GM23338 (cell line): ENCODE measurements at regions not wholly inside any gene's neighbourhood (a gene's known extent, or its start where the extent isn't known, plus 50 kb on each side); places are given as distances from the start of the nearest gene placed in this dataset.

Experiments
- ATAC-seq: fragments of 200-7000 bp; cut with Tn5 transposase; 3 replicates; pipeline ENCODE4 v1.9.1; 2020
- DNase-seq: peaks from one replicate; pipeline ENCODE4 v3.0.0-alpha.2; 2015; ENCODE audit warnings: low spot score
- H2AFZ ChIP-seq: fragments of 200-600 bp; sonication (generic); 2 replicates; pipeline ENCODE4 v1.8.0; 2016; ENCODE audit warnings: antibody characterized with exemption, mild to moderate bottlenecking, moderate library complexity
- H3F3A ChIP-seq: fragments of 200-600 bp; sonication (generic); replicated peaks from 2 replicates; pipeline ENCODE4 v1.8.0; 2017; ENCODE audit warnings: antibody characterized with exemption, mixed run types, low read depth
- H3K27ac ChIP-seq: fragments of 200-600 bp; sonication (generic); 2 replicates; pipeline ENCODE4 v1.6.1; 2016; ENCODE audit warnings: low read depth
- H3K27me3 ChIP-seq: fragments of 200-600 bp; sonication (generic); 2 replicates; pipeline ENCODE4 v1.8.0; 2016; ENCODE audit warnings: mild to moderate bottlenecking, mixed run types, moderate library complexity; ENCODE audit not compliant: insufficient read depth
- H3K36me3 ChIP-seq: fragments of 200-600 bp; sonication (generic); 2 replicates; pipeline ENCODE4 v1.8.0; 2016; ENCODE audit warnings: mild to moderate bottlenecking; ENCODE audit not compliant: insufficient read depth
- H3K4me1 ChIP-seq: fragments of 200-600 bp; sonication (generic); 2 replicates; pipeline ENCODE4 v1.8.0; 2016; ENCODE audit warnings: mild to moderate bottlenecking, moderate library complexity; ENCODE audit not compliant: insufficient read depth
- H3K4me2 ChIP-seq: fragments of 200-600 bp; sonication (generic); 2 replicates; pipeline ENCODE4 v1.7.1; 2017; ENCODE audit warnings: mixed run types
- H3K4me3 ChIP-seq: fragments of 200-600 bp; sonication (generic); 2 replicates; pipeline ENCODE4 v1.6.1; 2016; ENCODE audit warnings: mixed run types
- H3K79me2 ChIP-seq: fragments of 200-600 bp; sonication (generic); replicated peaks from 2 replicates; pipeline ENCODE4 v1.8.0; 2017; ENCODE audit warnings: mild to moderate bottlenecking; ENCODE audit not compliant: insufficient read depth
- H3K9me2 ChIP-seq: fragments of 200-600 bp; sonication (generic); 2 replicates; pipeline ENCODE4 v1.8.0; 2017; ENCODE audit not compliant: insufficient read depth
- H4K20me1 ChIP-seq: fragments of 200-600 bp; sonication (generic); replicated peaks from 2 replicates; pipeline ENCODE4 v1.8.0; 2017; ENCODE audit warnings: mild to moderate bottlenecking; ENCODE audit not compliant: insufficient read depth
- H3K27ac Mint-ChIP-seq: 2 replicates; pipeline ENCODE4 v1.8.0; 2020; ENCODE audit warnings: inconsistent platforms, mild to moderate bottlenecking, moderate library complexity, mixed read lengths
- H3K27me3 Mint-ChIP-seq: 3 replicates; pipeline ENCODE4 v1.8.0; 2022; ENCODE audit warnings: low read depth, mild to moderate bottlenecking, moderate library complexity, mixed read lengths, inconsistent platforms; ENCODE audit not compliant: insufficient read depth, poor library complexity
- H3K36me3 Mint-ChIP-seq: 3 replicates; pipeline ENCODE4 v1.8.0; 2021; ENCODE audit warnings: low read depth, mild to moderate bottlenecking, inconsistent platforms, moderate library complexity, mixed read lengths
- H3K4me1 Mint-ChIP-seq: 3 replicates; pipeline ENCODE4 v1.8.0; 2020; ENCODE audit warnings: mild to moderate bottlenecking, inconsistent platforms, mixed read lengths
- H3K4me3 Mint-ChIP-seq: 3 replicates; pipeline ENCODE4 v1.8.0; 2021; ENCODE audit warnings: moderate library complexity, mild to moderate bottlenecking, inconsistent platforms, mixed read lengths
- H3K9me3 Mint-ChIP-seq: 3 replicates; pipeline ENCODE4 v1.8.0; 2020; ENCODE audit warnings: moderate library complexity, mild to moderate bottlenecking, inconsistent platforms, mixed read lengths
- CREB1 ChIP-seq: fragments of 250-450 bp; sonication (Bioruptor Pico); IDR thresholded peaks from 2 replicates; pipeline ENCODE4 v1.5.0; 2020; ENCODE audit warnings: low read depth, mild to moderate bottlenecking, moderate library complexity
- CTCF ChIP-seq, 2 experiments: fragments of 200-600 bp in 1 of 2; sonication (generic) in 1 of 2; conservative IDR thresholded peaks; 2 replicates each; pipeline versions ENCODE4 v1.5.1 to v1.6.1; 2016 to 2017; ENCODE audit warnings: antibody characterized with exemption in 2 of 2, low read depth in 2 of 2, mild to moderate bottlenecking in 2 of 2, moderate library complexity in 1 of 2
- EZH2 ChIP-seq: fragments of 200-600 bp; sonication (generic); IDR thresholded peaks from one replicate; pipeline ENCODE4 v1.8.0; 2017; ENCODE audit warnings: antibody characterized with exemption, mild to moderate bottlenecking, low read depth; ENCODE audit not compliant: unreplicated experiment
- EZH2phosphoT487 ChIP-seq: fragments of 200-600 bp; sonication (generic); IDR thresholded peaks from one replicate; pipeline ENCODE4 v1.8.1; 2018; ENCODE audit warnings: antibody characterized with exemption; ENCODE audit not compliant: unreplicated experiment
- JUNB ChIP-seq: IDR thresholded peaks from one replicate; pipeline ENCODE4 v1.6.1; 2016; ENCODE audit warnings: antibody characterized with exemption; ENCODE audit not compliant: unreplicated experiment
- NANOG ChIP-seq: IDR thresholded peaks from 2 replicates; pipeline ENCODE4 v1.6.1; 2016; ENCODE audit warnings: antibody characterized with exemption, borderline replicate concordance
- POLR2AphosphoS5 ChIP-seq: IDR thresholded peaks from 2 replicates; pipeline ENCODE4 v1.6.1; 2016; ENCODE audit warnings: antibody characterized with exemption, low read depth
- STAT1 ChIP-seq: IDR thresholded peaks from one replicate; pipeline ENCODE4 v1.6.1; 2016; ENCODE audit warnings: antibody characterized with exemption; ENCODE audit not compliant: unreplicated experiment
- ZNF114 ChIP-seq: fragments of 250-450 bp; sonication (Bioruptor Pico); IDR thresholded peaks from 2 replicates; pipeline ENCODE4 v1.5.0; 2020; ENCODE audit warnings: mild to moderate bottlenecking, moderate library complexity
- ZNF331 ChIP-seq: fragments of 250-450 bp; sonication (Bioruptor Pico); IDR thresholded peaks from 2 replicates; pipeline ENCODE4 v1.5.0; 2020; ENCODE audit warnings: low read depth, mild to moderate bottlenecking, moderate library complexity
- TF ChIP-seq, protein P1 (sequence below): IDR thresholded peaks from one replicate; pipeline ENCODE4 v1.6.1; 2018; ENCODE audit warnings: antibody characterized with exemption; ENCODE audit not compliant: unreplicated experiment

- no peak for TF ChIP-seq JUNB
- TF ChIP-seq EZH2 = no peak
- no peak for TF ChIP-seq NANOG
Measured at GRCh38 chr2:48860380-48860779, 104.9 kb upstream of the LHCGR start (continued).

- Mint-ChIP-seq H3K9me3 (no peaks in the 10 kb centered on the region), H3K27ac (no peak overlapping the region), H3K36me3 (no peaks in the 10 kb centered on the region), H3K4me1 (no peaks in the 10 kb centered on the region), H3K27me3 (no peaks in the 10 kb centered on the region), H3K4me3 (no peak overlapping the region)
- Histone ChIP-seq H3K9me2 (peaks cover 5% of the 10 kb centered on the region; the same call in 1 of the 2 replicates), H3F3A (no peaks in the 10 kb centered on the region), H3K27ac (no peak overlapping the region), H3K4me3 (no peak overlapping the region), H3K4me2 (no peak overlapping the region), H3K4me1 (no peaks in the 10 kb centered on the region), H3K27me3 (no peaks in the 10 kb centered on the region), H3K79me2 (no peaks in the 10 kb centered on the region), H4K20me1 (no peaks in the 10 kb centered on the region), H2AFZ (no peak overlapping the region; the same call in 1 of the 2 replicates), H3K36me3 (no peaks in the 10 kb centered on the region)
- no peak for TF ChIP-seq ZNF114
- TF ChIP-seq CREB1 (CRISPR knock-in tag) = no peak
- TF ChIP-seq NANOG = no peak
- TF ChIP-seq, protein P1, sequence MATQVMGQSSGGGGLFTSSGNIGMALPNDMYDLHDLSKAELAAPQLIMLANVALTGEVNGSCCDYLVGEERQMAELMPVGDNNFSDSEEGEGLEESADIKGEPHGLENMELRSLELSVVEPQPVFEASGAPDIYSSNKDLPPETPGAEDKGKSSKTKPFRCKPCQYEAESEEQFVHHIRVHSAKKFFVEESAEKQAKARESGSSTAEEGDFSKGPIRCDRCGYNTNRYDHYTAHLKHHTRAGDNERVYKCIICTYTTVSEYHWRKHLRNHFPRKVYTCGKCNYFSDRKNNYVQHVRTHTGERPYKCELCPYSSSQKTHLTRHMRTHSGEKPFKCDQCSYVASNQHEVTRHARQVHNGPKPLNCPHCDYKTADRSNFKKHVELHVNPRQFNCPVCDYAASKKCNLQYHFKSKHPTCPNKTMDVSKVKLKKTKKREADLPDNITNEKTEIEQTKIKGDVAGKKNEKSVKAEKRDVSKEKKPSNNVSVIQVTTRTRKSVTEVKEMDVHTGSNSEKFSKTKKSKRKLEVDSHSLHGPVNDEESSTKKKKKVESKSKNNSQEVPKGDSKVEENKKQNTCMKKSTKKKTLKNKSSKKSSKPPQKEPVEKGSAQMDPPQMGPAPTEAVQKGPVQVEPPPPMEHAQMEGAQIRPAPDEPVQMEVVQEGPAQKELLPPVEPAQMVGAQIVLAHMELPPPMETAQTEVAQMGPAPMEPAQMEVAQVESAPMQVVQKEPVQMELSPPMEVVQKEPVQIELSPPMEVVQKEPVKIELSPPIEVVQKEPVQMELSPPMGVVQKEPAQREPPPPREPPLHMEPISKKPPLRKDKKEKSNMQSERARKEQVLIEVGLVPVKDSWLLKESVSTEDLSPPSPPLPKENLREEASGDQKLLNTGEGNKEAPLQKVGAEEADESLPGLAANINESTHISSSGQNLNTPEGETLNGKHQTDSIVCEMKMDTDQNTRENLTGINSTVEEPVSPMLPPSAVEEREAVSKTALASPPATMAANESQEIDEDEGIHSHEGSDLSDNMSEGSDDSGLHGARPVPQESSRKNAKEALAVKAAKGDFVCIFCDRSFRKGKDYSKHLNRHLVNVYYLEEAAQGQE = no peak
- TF ChIP-seq EZH2phosphoT487 = no peak
- no peak; a peak in 1 of 4 replicates for TF ChIP-seq CTCF (conservative IDR thresholded peaks at IDR 0.05; ENCODE audit: low read depth in 2 of 2)
- TF ChIP-seq EZH2 = no peak
- no peak for TF ChIP-seq POLR2AphosphoS5
- TF ChIP-seq ZNF331 (CRISPR knock-in tag) = no peak
- TF ChIP-seq STAT1 = no peak
- no peak for TF ChIP-seq JUNB
- no peak for ATAC-seq
- DNase-seq = no peak
Measured at GRCh38 chr2:48856657-48857056, 101.1 kb upstream of the LHCGR start.
